Fibroblast of lung (primary cell): ENCODE measurements at regions not wholly inside any gene's neighbourhood (a gene's known extent, or its start where the extent isn't known, plus 50 kb on each side); places are given as distances from the start of the nearest gene placed in this dataset.

Experiments
- DNase-seq, 2 donors: peaks; one replicate each; pipeline versions ENCODE4 v3.0.0 to v3.0.0-alpha.2; 2010; ENCODE audit warnings: low read depth in 2 of 2
- H2AFZ ChIP-seq: 2 replicates; pipeline ENCODE4 v1.5.1; 2012; ENCODE audit warnings: low read length, control low read depth, inconsistent platforms
- H3K27ac ChIP-seq: 2 replicates; pipeline ENCODE4 v1.5.1; 2011; ENCODE audit warnings: low read length, control low read depth; ENCODE audit not compliant: insufficient read depth
- H3K27me3 ChIP-seq: 2 replicates; pipeline ENCODE4 v1.5.1; 2011; ENCODE audit warnings: mild to moderate bottlenecking, low read length; ENCODE audit not compliant: control insufficient read depth, insufficient read depth
- H3K36me3 ChIP-seq: 2 replicates; pipeline ENCODE4 v1.5.1; 2011; ENCODE audit warnings: low read length; ENCODE audit not compliant: control insufficient read depth, insufficient read depth
- H3K4me1 ChIP-seq: 2 replicates; pipeline ENCODE4 v1.5.1; 2011; ENCODE audit warnings: low read length; ENCODE audit not compliant: control insufficient read depth, insufficient read depth; ENCODE audit errors: extremely low read depth
- H3K4me2 ChIP-seq: 2 replicates; pipeline ENCODE4 v1.5.1; 2011; ENCODE audit warnings: low read length, control low read depth; ENCODE audit not compliant: insufficient read depth; ENCODE audit errors: extremely low read depth
- H3K4me3 ChIP-seq, 4 experiments: fragments of 200-600 bp in 1 of 4; sonication (generic) in 1 of 4; replicated peaks in 1 of 4; 2 replicates each; pipeline ENCODE4 v1.5.1; 2011 to 2016; ENCODE audit warnings: low read length in 4 of 4, low read depth in 3 of 4, mild to moderate bottlenecking in 3 of 4, control low read depth in 2 of 4, inconsistent platforms in 1 of 4, mixed read lengths in 1 of 4; ENCODE audit not compliant: insufficient read depth in 1 of 4; ENCODE audit errors: control extremely low read depth in 1 of 4
- H3K79me2 ChIP-seq: 2 replicates; pipeline ENCODE4 v1.5.1; 2012; ENCODE audit warnings: mild to moderate bottlenecking, low read length, inconsistent platforms; ENCODE audit not compliant: control insufficient read depth, insufficient read depth
- H3K9ac ChIP-seq: 2 replicates; pipeline ENCODE4 v1.5.1; 2011; ENCODE audit warnings: mild to moderate bottlenecking, low read length, control low read depth; ENCODE audit not compliant: insufficient read depth
- H3K9me3 ChIP-seq: 2 replicates; pipeline ENCODE4 v1.5.1; 2012; ENCODE audit warnings: low read depth, low read length; ENCODE audit not compliant: control insufficient read depth, insufficient read depth
- H4K20me1 ChIP-seq: 2 replicates; pipeline ENCODE4 v1.5.1; 2011; ENCODE audit warnings: low read length; ENCODE audit not compliant: control insufficient read depth, insufficient read depth; ENCODE audit errors: extremely low read depth
- CTCF ChIP-seq, 2 donors: IDR thresholded peaks in 1 of 2; conservative IDR thresholded peaks in 1 of 2; 1 replicate in 1 of 2; 2 replicates in 1 of 2; pipeline ENCODE4 v1.5.1; 2011 to 2012; ENCODE audit warnings: low read length in 2 of 2, control low read depth in 1 of 2, inconsistent platforms in 1 of 2, low read depth in 1 of 2, mild to moderate bottlenecking in 1 of 2
- EZH2 ChIP-seq: IDR thresholded peaks from 2 replicates; pipeline ENCODE4 v1.5.1; 2012; ENCODE audit warnings: low read length, control low read depth, mild to moderate bottlenecking; ENCODE audit errors: missing control alignments

GRCh38 chr20:16678779-16679178 lies 51.0 kb upstream of the SNRPB2 start:
- H3K9ac ChIP-seq: no peak overlapping the region
- no peak overlapping the region for H2AFZ ChIP-seq
- H3K4me2 ChIP-seq: no peak overlapping the region
- no peaks in the 10 kb centered on the region for H4K20me1 ChIP-seq
- no peaks in the 10 kb centered on the region for H3K36me3 ChIP-seq
- H3K4me1 ChIP-seq: no peaks in the 10 kb centered on the region
- no peak for DNase-seq
- no peak for TF ChIP-seq CTCF (conservative IDR thresholded peaks at IDR 0.05 in 1 of 2, IDR thresholded peaks at IDR 0.05 in 1 of 2; ENCODE audit: low read depth in 1 of 2, low read length in 2 of 2)
- TF ChIP-seq EZH2: no peak
- H3K4me3 ChIP-seq: no peak overlapping the region
- no peaks in the 10 kb centered on the region for H3K9me3 ChIP-seq
- no peak overlapping the region for H3K27ac ChIP-seq
- no peaks in the 10 kb centered on the region for H3K79me2 ChIP-seq
- no peaks in the 10 kb centered on the region for H3K27me3 ChIP-seq

- H3K79me2 ChIP-seq: no peaks in the 10 kb centered on the region
- DNase-seq: no peak
- TF ChIP-seq EZH2: no peak
- no peak for TF ChIP-seq CTCF (conservative IDR thresholded peaks at IDR 0.05 in 1 of 2, IDR thresholded peaks at IDR 0.05 in 1 of 2; ENCODE audit: low read depth in 1 of 2, low read length in 2 of 2)
- no peak overlapping the region for H2AFZ ChIP-seq
- no peaks in the 10 kb centered on the region for H3K4me1 ChIP-seq
- H3K9ac ChIP-seq: no peak overlapping the region
- no peaks in the 10 kb centered on the region for H3K27me3 ChIP-seq
- no peak overlapping the region for H3K4me2 ChIP-seq
- no peaks in the 10 kb centered on the region for H4K20me1 ChIP-seq
- H3K9me3 ChIP-seq: no peaks in the 10 kb centered on the region
- no peak overlapping the region for H3K27ac ChIP-seq
- no peaks in the 10 kb centered on the region for H3K36me3 ChIP-seq
- no peak overlapping the region for H3K4me3 ChIP-seq
Observed at GRCh38 chr20:16676891-16677290, 52.9 kb upstream of the SNRPB2 start.

GRCh38 chr20:16675001-16675564 lies 54.7 kb upstream of the SNRPB2 start:
- TF ChIP-seq EZH2: no peak
- TF ChIP-seq CTCF (conservative IDR thresholded peaks at IDR 0.05 in 1 of 2, IDR thresholded peaks at IDR 0.05 in 1 of 2; ENCODE audit: low read depth in 1 of 2, low read length in 2 of 2): no peak
- Histone ChIP-seq H3K4me1 (no peaks in the 10 kb centered on the region), H4K20me1 (no peaks in the 10 kb centered on the region), H3K4me2 (no peak overlapping the region), H3K9ac (no peak overlapping the region), H3K36me3 (no peaks in the 10 kb centered on the region), H3K9me3 (no peaks in the 10 kb centered on the region), H3K4me3 (no peak overlapping the region), H3K27me3 (no peaks in the 10 kb centered on the region), H3K79me2 (no peaks in the 10 kb centered on the region), H3K27ac (no peak overlapping the region), H2AFZ (no peak overlapping the region)
- DNase-seq: no peak
